Stimulated activated naive CD8-positive, alpha-beta T cell treated with anti-CD3 and anti-CD28 coated beads, Interleukin-15, Interleukin-2, amounts not matched to agents 100 ng/mL and 50 ng/mL, for 24 hours (primary cell): ENCODE measurements at regions not wholly inside any gene's neighbourhood (a gene's known extent, or its start where the extent isn't known, plus 50 kb on each side); places are given as distances from the start of the nearest gene placed in this dataset.
A peak's percentile ranks its signal among the peaks of the same experiment; 100 is the strongest.
"Not testable (repeated sequence)": the region's sequence is repeated elsewhere in the genome, so short reads cannot be mapped to it uniquely, and the experiment has no call there.

Experiments
- H3K27ac Mint-ChIP-seq: one replicate; pipeline ENCODE4 v1.8.0; 2021; ENCODE audit warnings: mild to moderate bottlenecking, mixed read lengths
- H3K27me3 Mint-ChIP-seq: one replicate; pipeline ENCODE4 v1.8.0; 2021; ENCODE audit warnings: mixed read lengths
- H3K36me3 Mint-ChIP-seq: one replicate; pipeline ENCODE4 v1.8.0; 2021; ENCODE audit warnings: low read depth, mixed read lengths
- H3K4me1 Mint-ChIP-seq: one replicate; pipeline ENCODE4 v1.8.0; 2021; ENCODE audit warnings: low read depth, mixed read lengths
- H3K4me3 Mint-ChIP-seq: one replicate; pipeline ENCODE4 v1.8.0; 2021; ENCODE audit warnings: mild to moderate bottlenecking, mixed read lengths
- H3K9me3 Mint-ChIP-seq: one replicate; pipeline ENCODE4 v1.8.0; 2021; ENCODE audit warnings: mixed read lengths

DNA sequence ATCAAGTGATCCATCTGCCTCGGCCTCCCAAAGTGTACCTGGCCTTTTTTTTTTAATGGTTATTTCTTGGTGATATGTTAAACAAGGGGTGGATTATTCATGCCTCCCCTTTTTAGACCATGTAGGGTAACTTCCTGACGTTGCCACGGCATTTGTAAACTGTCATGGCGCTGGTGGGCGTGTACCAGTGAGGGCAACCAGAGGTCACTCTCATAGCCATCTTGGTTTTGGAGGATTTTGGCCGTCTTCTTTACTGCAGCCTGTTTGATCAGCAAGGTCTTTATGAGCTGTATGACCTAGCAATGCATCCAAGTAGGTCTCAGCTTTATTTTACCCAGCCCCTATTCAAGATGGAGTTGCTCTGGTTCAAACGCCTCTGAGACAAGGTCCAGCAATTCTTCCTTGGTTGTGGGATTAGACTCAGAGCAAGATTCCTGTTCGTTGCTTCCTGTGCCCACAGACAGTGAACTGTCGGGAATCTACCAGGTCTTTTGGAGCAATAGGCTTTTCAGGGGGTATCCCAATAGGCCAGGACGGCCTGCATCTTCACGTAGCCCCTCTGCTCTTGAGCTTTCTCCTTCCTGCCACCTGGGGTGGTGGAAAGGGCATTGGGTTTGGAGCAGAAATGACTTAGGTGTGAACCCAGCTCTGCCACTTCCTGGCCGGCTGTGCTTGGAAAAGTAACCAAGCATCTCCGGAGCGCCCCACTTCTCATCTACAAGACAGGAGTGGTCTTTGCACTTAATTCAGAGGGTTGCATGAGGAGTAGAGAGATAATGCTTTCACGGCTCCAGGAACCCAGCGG is 52.9 kb upstream of the SEC14L1 start:
- Mint-ChIP-seq H3K36me3 (peaks cover 41% of the 10 kb centered on the region), H3K4me1 (peaks cover 49% of the 10 kb centered on the region), H3K9me3 (no peaks in the 10 kb centered on the region), H3K27ac (peak overlapping the region; percentile 95), H3K27me3 (no peaks in the 10 kb centered on the region), H3K4me3 (peak overlapping the region; percentile 91)

DNA sequence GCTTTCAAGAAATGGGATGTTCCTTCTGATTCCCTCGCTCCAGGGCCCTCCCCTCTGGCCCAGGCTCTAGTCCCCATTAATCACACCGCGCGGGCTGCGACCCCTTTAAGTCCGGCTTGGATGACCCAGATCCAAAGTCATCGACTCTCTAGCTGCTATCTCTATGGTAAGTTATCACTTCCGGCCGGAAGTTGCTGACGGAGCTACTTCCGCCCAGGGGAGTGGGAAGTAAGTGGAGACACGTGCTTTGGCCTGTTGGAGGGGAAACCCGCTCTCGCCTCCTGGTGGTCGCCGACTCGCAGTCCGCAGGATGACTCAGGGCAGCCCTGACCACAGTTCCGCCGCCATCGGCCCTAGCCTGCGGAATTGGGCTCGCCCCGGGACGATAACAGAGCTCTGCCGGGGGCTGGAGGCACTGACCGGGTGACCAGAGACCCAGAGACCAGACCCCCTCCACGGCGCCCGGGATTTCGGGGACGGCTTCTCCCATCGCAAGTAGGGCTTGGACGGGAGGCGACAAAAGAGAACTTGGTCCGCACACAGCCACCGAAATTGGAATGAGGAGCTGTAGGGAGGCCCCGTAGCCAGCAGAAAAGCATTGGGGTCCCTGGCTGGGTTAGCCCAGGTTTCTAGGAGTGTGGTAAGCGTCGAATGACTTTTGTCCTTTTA is 52.2 kb upstream of the SEC14L1 start:
- H3K4me1 Mint-ChIP-seq: peaks cover 53% of the 10 kb centered on the region
- H3K36me3 Mint-ChIP-seq: peaks cover 48% of the 10 kb centered on the region
- H3K4me3 Mint-ChIP-seq: peak overlapping the region; percentile 91

DNA sequence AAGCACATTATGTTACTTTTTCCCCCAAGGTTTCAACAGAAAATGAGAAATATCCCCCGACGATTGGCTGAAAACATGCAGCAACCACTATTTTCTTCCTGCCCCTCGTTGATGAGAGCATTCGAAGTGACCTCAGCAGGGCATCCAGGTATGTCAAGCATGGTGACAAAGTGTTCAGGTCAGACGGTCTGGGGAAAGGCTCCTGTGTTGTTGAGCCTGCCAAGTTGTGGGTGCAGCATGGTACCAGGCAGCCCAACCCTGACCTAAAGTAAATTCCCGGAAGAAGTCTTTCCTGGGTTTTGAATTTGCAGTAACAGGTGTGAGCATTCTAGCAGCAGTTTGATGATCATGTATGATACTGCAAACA is 51.7 kb upstream of the SEC14L1 start:
- Mint-ChIP-seq H3K27ac (peak overlapping the region; percentile 95), H3K4me1 (peaks cover 53% of the 10 kb centered on the region), H3K4me3 (peak overlapping the region; percentile 91), H3K9me3 (no peaks in the 10 kb centered on the region), H3K36me3 (peaks cover 54% of the 10 kb centered on the region), H3K27me3 (no peaks in the 10 kb centered on the region)

More for the DNA sequence above, 52.2 kb upstream of the SEC14L1 start:
- no peaks in the 10 kb centered on the region for H3K27me3 Mint-ChIP-seq
- H3K9me3 Mint-ChIP-seq: no peaks in the 10 kb centered on the region
- peak overlapping the region; percentile 95 for H3K27ac Mint-ChIP-seq

DNA sequence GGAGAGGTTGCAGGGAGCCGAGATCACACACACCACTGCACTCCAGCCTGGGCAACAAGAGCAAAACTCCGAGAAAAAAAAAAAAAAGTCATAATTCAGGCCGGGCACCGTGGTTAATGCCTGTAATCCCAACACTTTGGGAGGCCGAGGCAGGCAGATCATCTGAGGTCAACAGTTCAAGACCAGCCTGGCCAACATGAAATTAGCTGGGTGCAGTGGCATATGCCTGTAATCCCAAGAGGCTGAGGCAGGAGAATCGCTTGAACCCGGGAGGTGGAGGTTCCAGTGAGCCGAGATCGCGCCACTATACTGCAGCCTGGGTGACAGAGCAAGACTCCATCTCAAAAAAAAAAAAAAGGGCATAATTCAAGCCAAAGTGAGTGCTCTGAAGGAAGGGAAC is 50.8 kb upstream of the SEC14L1 start:
- not testable (repeated sequence) for H3K9me3 Mint-ChIP-seq, H3K27me3 Mint-ChIP-seq
- Mint-ChIP-seq H3K36me3 (peaks cover 60% of the 10 kb centered on the region), H3K4me1 (peaks cover 58% of the 10 kb centered on the region), H3K27ac (peak overlapping the region; percentile 95), H3K4me3 (peak overlapping the region; percentile 91)

GRCh38 chr17:77090476-77090875 is 50.3 kb upstream of the SEC14L1 start:
- Mint-ChIP-seq H3K27ac (peak overlapping the region; percentile 95), H3K9me3 (no peaks in the 10 kb centered on the region), H3K36me3 (peaks cover 65% of the 10 kb centered on the region), H3K4me3 (peak overlapping the region; percentile 91), H3K27me3 (no peaks in the 10 kb centered on the region), H3K4me1 (peaks cover 62% of the 10 kb centered on the region)
